ENCODE measurements at regions not wholly inside any gene's neighbourhood (a gene's known extent, or its start where the extent isn't known, plus 50 kb on each side); places are given as distances from the start of the nearest gene placed in this dataset.
"Not testable (repeated sequence)": the region's sequence is repeated elsewhere in the genome, so short reads cannot be mapped to it uniquely, and the experiment has no call there.

DNA sequence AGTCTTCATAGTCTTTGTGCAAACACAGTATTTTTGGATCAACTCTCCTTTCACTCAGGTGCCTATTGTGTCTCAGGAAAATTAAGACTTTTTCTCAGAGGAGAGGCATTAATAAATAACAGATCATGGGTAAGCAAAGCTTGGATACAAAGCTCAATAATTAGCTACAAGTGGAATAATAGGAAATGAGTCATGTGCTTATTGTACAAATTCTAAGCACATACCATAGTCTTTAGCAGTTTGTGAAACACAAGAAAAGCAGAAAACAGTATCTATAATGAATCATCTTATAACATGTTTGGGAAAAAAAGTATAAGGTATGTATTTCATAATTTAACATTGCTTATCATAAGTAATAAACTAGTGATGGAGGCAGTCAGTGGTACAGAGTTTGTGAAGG lies 477.0 kb downstream of the CDH10 start:
- H3K27me3 ChIP-seq (ENCODE audit: insufficient read depth, low read depth, low read length): no peaks in the 10 kb centered on the region
- no peaks in the 10 kb centered on the region for H3K36me3 ChIP-seq (ENCODE audit: insufficient read depth, low read length)
- H3K9me2 ChIP-seq (ENCODE audit: insufficient read depth, low read length): no peaks in the 10 kb centered on the region
- no peaks in the 10 kb centered on the region for H4K20me1 ChIP-seq (ENCODE audit: insufficient read depth)
- no peaks in the 10 kb centered on the region for H3K9me3 ChIP-seq (ENCODE audit: low read length)
- no peaks in the 10 kb centered on the region for H3K79me2 ChIP-seq (replicated peaks; ENCODE audit: insufficient read depth, low read length)
- no peak overlapping the region for H3K9ac ChIP-seq (ENCODE audit: low read length)
- H3K4me2 ChIP-seq (ENCODE audit: low read length): no peak overlapping the region
- TF ChIP-seq EP300 (conservative IDR thresholded peaks at IDR 0.05; ENCODE audit: poor library complexity, severe bottlenecking) (no peak), MXI1 (conservative IDR thresholded peaks at IDR 0.05; ENCODE audit: poor library complexity, severe bottlenecking) (no peak), SMC3 (conservative IDR thresholded peaks at IDR 0.05; ENCODE audit: poor library complexity) (no peak), POLR2AphosphoS5 (IDR thresholded peaks at IDR 0.05) (no peak), EZH2 (IDR thresholded peaks at IDR 0.05; ENCODE audit: borderline replicate concordance, insufficient read depth, low read length, poor library complexity, severe bottlenecking) (no peak), RAD21 (conservative IDR thresholded peaks at IDR 0.05) (no peak), REST (IDR thresholded peaks at IDR 0.05; ENCODE audit: borderline replicate concordance) (no peak), TAF1 (IDR thresholded peaks at IDR 0.05; ENCODE audit: low read depth) (no peak)
- TF ChIP-seq, protein P1, sequence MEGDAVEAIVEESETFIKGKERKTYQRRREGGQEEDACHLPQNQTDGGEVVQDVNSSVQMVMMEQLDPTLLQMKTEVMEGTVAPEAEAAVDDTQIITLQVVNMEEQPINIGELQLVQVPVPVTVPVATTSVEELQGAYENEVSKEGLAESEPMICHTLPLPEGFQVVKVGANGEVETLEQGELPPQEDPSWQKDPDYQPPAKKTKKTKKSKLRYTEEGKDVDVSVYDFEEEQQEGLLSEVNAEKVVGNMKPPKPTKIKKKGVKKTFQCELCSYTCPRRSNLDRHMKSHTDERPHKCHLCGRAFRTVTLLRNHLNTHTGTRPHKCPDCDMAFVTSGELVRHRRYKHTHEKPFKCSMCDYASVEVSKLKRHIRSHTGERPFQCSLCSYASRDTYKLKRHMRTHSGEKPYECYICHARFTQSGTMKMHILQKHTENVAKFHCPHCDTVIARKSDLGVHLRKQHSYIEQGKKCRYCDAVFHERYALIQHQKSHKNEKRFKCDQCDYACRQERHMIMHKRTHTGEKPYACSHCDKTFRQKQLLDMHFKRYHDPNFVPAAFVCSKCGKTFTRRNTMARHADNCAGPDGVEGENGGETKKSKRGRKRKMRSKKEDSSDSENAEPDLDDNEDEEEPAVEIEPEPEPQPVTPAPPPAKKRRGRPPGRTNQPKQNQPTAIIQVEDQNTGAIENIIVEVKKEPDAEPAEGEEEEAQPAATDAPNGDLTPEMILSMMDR (IDR thresholded peaks at IDR 0.05; ENCODE audit: poor library complexity, severe bottlenecking): no peak
- no peak overlapping the region for H3K27ac ChIP-seq (ENCODE audit: low read length)
- H3F3A ChIP-seq (ENCODE audit: insufficient read depth, low read length, poor library complexity, severe bottlenecking): no peaks in the 10 kb centered on the region
- no peak overlapping the region for H3K4me3 ChIP-seq (ENCODE audit: low read length)
- H2AFZ ChIP-seq (ENCODE audit: low read depth, low read length): no peak overlapping the region

DNA sequence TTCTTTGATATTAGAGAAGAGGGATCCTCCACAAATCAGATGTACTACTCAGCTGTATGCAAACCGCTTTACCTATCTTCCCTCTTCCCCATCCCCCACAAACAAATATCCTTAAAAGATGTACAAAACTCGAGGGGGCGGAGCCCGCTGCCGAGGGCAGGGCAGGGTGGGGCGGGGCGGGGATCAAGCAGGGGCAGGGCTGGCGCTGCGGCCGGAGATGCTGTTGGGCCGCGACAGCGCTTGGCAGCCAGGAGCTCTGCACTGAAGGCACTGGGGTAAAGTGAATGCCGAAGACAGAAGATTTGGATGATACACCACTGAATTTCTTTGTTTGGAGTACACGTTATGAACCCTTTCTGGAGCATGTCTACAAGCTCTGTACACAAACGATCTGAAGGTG lies 474.8 kb downstream of the CDH10 start:
- H3F3A ChIP-seq (ENCODE audit: insufficient read depth, low read length, poor library complexity, severe bottlenecking): no peaks in the 10 kb centered on the region
- H3K27me3 ChIP-seq (ENCODE audit: insufficient read depth, low read depth, low read length): no peaks in the 10 kb centered on the region
- H3K9me3 ChIP-seq (ENCODE audit: low read length): no peaks in the 10 kb centered on the region
- TF ChIP-seq SMC3 (conservative IDR thresholded peaks at IDR 0.05; ENCODE audit: poor library complexity) (no peak), REST (IDR thresholded peaks at IDR 0.05; ENCODE audit: borderline replicate concordance) (no peak), EP300 (conservative IDR thresholded peaks at IDR 0.05; ENCODE audit: poor library complexity, severe bottlenecking) (no peak), MXI1 (conservative IDR thresholded peaks at IDR 0.05; ENCODE audit: poor library complexity, severe bottlenecking) (no peak), POLR2AphosphoS5 (IDR thresholded peaks at IDR 0.05) (no peak), TAF1 (IDR thresholded peaks at IDR 0.05; ENCODE audit: low read depth) (no peak), EZH2 (IDR thresholded peaks at IDR 0.05; ENCODE audit: borderline replicate concordance, insufficient read depth, low read length, poor library complexity, severe bottlenecking) (no peak), RAD21 (conservative IDR thresholded peaks at IDR 0.05) (no peak)
- TF ChIP-seq, protein P1 (IDR thresholded peaks at IDR 0.05; ENCODE audit: poor library complexity, severe bottlenecking): no peak
- H3K4me2 ChIP-seq (ENCODE audit: low read length): no peak overlapping the region
- no peak overlapping the region for H3K4me3 ChIP-seq (ENCODE audit: low read length)
- H3K9me2 ChIP-seq (ENCODE audit: insufficient read depth, low read length): no peaks in the 10 kb centered on the region
- no peaks in the 10 kb centered on the region for H3K79me2 ChIP-seq (replicated peaks; ENCODE audit: insufficient read depth, low read length)
- no peaks in the 10 kb centered on the region for H3K36me3 ChIP-seq (ENCODE audit: insufficient read depth, low read length)
- H3K9ac ChIP-seq (ENCODE audit: low read length): no peak overlapping the region
- H4K20me1 ChIP-seq (ENCODE audit: insufficient read depth): no peaks in the 10 kb centered on the region
- H3K27ac ChIP-seq (ENCODE audit: low read length): no peak overlapping the region
- H2AFZ ChIP-seq (ENCODE audit: low read depth, low read length): no peak overlapping the region

DNA sequence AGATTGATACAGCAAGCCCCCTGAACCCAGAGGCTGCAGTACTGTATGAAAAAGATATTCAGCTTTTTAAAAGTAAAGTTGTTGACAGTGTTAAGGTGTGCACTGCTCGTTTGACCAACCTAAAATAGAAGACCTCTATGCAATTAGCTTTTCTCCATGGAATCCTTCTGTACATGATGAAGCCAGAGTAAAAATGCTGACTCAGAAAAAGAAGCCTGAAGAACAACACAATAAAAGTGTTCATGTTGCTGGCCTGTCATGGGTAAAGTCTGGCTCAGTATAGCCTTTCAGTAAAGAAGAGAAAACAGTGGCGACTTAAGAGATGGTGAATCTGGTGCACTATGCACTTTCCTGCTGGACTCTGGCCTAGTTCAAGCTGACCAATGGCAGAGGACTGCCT lies 473.8 kb downstream of the CDH10 start:
- not testable (repeated sequence) for H4K20me1 ChIP-seq (ENCODE audit: insufficient read depth); H3F3A ChIP-seq (ENCODE audit: insufficient read depth, low read length, poor library complexity, severe bottlenecking); H2AFZ ChIP-seq (ENCODE audit: low read depth, low read length); H3K4me2 ChIP-seq (ENCODE audit: low read length); H3K9ac ChIP-seq (ENCODE audit: low read length); H3K27me3 ChIP-seq (ENCODE audit: insufficient read depth, low read depth, low read length); H3K79me2 ChIP-seq (replicated peaks; ENCODE audit: insufficient read depth, low read length); H3K27ac ChIP-seq (ENCODE audit: low read length); H3K36me3 ChIP-seq (ENCODE audit: insufficient read depth, low read length); H3K4me3 ChIP-seq (ENCODE audit: low read length); H3K9me3 ChIP-seq (ENCODE audit: low read length); H3K9me2 ChIP-seq (ENCODE audit: insufficient read depth, low read length)
